Ishikawa (cell line): ENCODE measurements at regions not wholly inside any gene's neighbourhood (a gene's known extent, or its start where the extent isn't known, plus 50 kb on each side); places are given as distances from the start of the nearest gene placed in this dataset.

Source experiments
- CEBPB ChIP-seq: IDR thresholded peaks from 2 replicates; pipeline ENCODE4 v1.6.1; 2012
- CREB1 ChIP-seq: IDR thresholded peaks from 2 replicates; pipeline ENCODE4 v1.6.1; 2012; ENCODE audit warnings: low read depth
- EGR1 ChIP-seq: IDR thresholded peaks from 2 replicates; pipeline ENCODE4 v1.6.1; 2012
- EP300 ChIP-seq: IDR thresholded peaks from 2 replicates; pipeline ENCODE4 v1.6.1; 2012; ENCODE audit warnings: borderline replicate concordance
- FOXM1 ChIP-seq: IDR thresholded peaks from 2 replicates; pipeline ENCODE4 v1.6.1; 2012; ENCODE audit warnings: low read depth, borderline replicate concordance
- NFIC ChIP-seq: IDR thresholded peaks from 2 replicates; pipeline ENCODE4 v1.6.1; 2012
- RAD21 ChIP-seq: IDR thresholded peaks from 2 replicates; pipeline ENCODE4 v1.6.1; 2012; ENCODE audit warnings: low read depth
- TAF1 ChIP-seq: IDR thresholded peaks from 2 replicates; pipeline ENCODE4 v1.6.1; 2012; ENCODE audit warnings: low read depth, mild to moderate bottlenecking
- TCF12 ChIP-seq: IDR thresholded peaks from 2 replicates; pipeline ENCODE4 v1.6.1; 2012; ENCODE audit warnings: low read depth
- TEAD4 ChIP-seq: IDR thresholded peaks from 2 replicates; pipeline ENCODE4 v1.6.1; 2012
- YY1 ChIP-seq: IDR thresholded peaks from 2 replicates; pipeline ENCODE4 v1.6.1; 2012; ENCODE audit warnings: low read depth
- ZBTB7A ChIP-seq: IDR thresholded peaks from 2 replicates; pipeline ENCODE4 v1.6.1; 2012; ENCODE audit warnings: low read depth
- TF ChIP-seq, protein P1 (sequence below): IDR thresholded peaks from 2 replicates; pipeline ENCODE4 v1.6.1; 2012
- TF ChIP-seq, protein P2 (sequence below): IDR thresholded peaks from 2 replicates; pipeline ENCODE4 v1.6.1; 2012; ENCODE audit warnings: low read depth, mild to moderate bottlenecking
- TF ChIP-seq, protein P3 (sequence below): IDR thresholded peaks from 2 replicates; pipeline ENCODE4 v1.6.1; 2012

DNA sequence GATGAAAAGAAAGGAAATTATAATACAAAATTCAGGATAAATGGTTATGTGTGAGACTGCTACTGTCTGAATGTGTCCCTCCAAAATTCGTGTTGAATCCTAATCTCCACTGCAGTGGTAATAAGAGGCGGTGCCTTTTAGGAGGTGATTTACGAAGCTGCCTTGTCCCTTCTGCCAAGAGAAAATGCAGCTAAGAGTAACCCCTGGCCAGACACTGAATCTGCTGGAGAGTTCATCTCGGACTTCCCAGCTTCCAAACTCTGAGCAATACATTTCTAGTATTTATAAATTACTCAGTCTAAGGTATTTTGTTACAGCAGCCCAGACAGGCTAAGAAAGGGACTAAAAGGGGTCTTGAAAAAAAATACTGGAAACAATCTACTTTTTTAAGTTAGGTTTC lies 152.6 kb downstream of the KLF12 start:
- TF ChIP-seq YY1 (no peak), TCF12 (no peak), RAD21 (no peak), CEBPB (no peak), EGR1 (no peak), TEAD4 (no peak)

DNA sequence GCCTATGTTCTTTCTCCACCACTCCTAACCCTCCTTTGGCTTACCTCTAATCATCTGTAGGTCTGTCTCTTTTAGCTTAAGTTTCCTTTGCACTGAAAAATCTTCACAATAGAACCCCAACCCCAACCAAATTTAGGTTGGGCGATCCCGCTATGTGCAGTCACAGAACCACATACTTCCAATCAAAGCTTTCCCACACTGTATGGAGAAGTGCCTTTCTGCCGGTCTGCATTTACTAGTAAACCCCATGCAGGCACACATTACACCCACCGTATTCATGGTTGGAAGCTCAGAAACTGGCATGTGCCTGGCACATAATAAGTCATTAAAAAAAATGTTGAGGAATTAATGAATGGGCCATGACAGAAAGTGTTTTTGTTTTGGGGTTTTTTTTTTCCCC lies 158.4 kb downstream of the KLF12 start:
- no peak for TF ChIP-seq TCF12
- no peak for TF ChIP-seq RAD21
- TF ChIP-seq, protein P1, sequence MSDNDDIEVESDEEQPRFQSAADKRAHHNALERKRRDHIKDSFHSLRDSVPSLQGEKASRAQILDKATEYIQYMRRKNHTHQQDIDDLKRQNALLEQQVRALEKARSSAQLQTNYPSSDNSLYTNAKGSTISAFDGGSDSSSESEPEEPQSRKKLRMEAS, result no peak
- no peak for TF ChIP-seq EGR1
- TF ChIP-seq, protein P2, sequence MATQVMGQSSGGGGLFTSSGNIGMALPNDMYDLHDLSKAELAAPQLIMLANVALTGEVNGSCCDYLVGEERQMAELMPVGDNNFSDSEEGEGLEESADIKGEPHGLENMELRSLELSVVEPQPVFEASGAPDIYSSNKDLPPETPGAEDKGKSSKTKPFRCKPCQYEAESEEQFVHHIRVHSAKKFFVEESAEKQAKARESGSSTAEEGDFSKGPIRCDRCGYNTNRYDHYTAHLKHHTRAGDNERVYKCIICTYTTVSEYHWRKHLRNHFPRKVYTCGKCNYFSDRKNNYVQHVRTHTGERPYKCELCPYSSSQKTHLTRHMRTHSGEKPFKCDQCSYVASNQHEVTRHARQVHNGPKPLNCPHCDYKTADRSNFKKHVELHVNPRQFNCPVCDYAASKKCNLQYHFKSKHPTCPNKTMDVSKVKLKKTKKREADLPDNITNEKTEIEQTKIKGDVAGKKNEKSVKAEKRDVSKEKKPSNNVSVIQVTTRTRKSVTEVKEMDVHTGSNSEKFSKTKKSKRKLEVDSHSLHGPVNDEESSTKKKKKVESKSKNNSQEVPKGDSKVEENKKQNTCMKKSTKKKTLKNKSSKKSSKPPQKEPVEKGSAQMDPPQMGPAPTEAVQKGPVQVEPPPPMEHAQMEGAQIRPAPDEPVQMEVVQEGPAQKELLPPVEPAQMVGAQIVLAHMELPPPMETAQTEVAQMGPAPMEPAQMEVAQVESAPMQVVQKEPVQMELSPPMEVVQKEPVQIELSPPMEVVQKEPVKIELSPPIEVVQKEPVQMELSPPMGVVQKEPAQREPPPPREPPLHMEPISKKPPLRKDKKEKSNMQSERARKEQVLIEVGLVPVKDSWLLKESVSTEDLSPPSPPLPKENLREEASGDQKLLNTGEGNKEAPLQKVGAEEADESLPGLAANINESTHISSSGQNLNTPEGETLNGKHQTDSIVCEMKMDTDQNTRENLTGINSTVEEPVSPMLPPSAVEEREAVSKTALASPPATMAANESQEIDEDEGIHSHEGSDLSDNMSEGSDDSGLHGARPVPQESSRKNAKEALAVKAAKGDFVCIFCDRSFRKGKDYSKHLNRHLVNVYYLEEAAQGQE, result no peak
- TF ChIP-seq TAF1, result no peak
- TF ChIP-seq EP300, result no peak
- TF ChIP-seq TEAD4, result no peak
- no peak for TF ChIP-seq CREB1
- no peak for TF ChIP-seq ZBTB7A
- TF ChIP-seq FOXM1, result no peak
- TF ChIP-seq, protein P3, sequence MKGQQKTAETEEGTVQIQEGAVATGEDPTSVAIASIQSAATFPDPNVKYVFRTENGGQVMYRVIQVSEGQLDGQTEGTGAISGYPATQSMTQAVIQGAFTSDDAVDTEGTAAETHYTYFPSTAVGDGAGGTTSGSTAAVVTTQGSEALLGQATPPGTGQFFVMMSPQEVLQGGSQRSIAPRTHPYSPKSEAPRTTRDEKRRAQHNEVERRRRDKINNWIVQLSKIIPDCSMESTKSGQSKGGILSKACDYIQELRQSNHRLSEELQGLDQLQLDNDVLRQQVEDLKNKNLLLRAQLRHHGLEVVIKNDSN, result no peak
- TF ChIP-seq YY1, result no peak
- TF ChIP-seq NFIC, result no peak
- no peak for TF ChIP-seq CEBPB

DNA sequence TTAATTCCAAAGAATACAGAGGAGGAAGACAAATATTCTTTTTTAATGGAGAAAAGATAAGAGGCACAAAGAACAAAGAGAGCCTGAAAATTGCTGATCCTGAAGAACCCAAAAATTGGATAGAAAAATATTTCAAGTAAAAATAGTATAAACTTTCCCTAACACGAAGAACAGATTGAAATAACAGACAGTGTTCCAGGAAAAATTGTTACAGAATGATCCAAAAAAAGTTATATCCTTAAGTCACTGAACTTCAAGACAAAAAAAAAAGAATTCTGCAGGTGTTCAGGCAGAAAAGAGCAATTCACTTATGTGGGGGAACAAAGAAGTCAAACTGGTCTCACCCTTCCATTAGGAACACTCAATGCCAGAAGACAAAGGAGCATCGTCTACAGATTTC lies 160.2 kb downstream of the KLF12 start:
- TF ChIP-seq FOXM1 (no peak), NFIC (no peak), CEBPB (no peak), YY1 (no peak)

DNA sequence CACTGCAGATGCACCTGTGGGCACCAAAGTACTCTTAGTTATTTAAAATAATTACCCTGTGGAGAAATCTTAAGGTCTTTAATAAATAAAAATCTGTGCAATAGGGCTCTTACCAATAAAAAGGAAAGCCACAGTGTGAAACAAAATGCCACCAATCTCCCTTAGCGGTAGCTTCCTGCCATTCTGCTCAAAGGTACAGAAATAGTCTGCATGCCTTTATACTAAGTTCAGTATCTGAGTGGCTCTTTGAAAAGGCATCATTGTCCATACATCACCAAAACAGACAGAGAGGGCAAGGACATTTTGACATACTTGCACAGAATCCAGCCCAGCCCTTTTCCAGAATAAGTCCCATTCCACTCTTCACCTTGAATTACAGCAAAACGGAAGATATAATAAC lies 161.0 kb downstream of the KLF12 start:
- no peak for TF ChIP-seq YY1
- no peak for TF ChIP-seq NFIC
- TF ChIP-seq CREB1, result no peak
- no peak for TF ChIP-seq TCF12
- no peak for TF ChIP-seq ZBTB7A
- TF ChIP-seq, protein P3, result no peak
- TF ChIP-seq FOXM1, result no peak
- TF ChIP-seq RAD21, result no peak
- TF ChIP-seq EGR1, result no peak
- no peak for TF ChIP-seq CEBPB
- TF ChIP-seq, protein P1, result no peak
- TF ChIP-seq, protein P2, result no peak
- no peak for TF ChIP-seq TEAD4
- TF ChIP-seq EP300, result no peak

DNA sequence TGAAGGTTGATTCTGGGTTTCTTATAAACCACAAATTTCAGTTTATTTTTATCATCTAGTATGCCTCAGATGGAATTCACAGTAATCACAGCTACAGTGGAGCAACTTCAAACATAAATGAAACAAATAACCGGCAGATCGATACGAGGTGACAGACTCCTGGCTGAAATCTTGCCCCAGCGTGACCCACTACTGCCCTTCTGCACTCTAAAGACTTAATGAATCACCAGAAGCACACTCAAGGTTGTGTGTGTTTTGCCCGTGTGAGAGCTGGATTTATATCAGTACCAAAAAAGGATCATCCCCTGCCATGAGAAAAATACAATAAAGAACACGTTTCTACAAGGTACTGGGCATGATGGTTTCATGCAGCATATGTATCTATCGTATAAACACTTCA lies 161.7 kb downstream of the KLF12 start:
- no peak for TF ChIP-seq TCF12
- TF ChIP-seq TAF1, result no peak
- TF ChIP-seq YY1, result no peak

DNA sequence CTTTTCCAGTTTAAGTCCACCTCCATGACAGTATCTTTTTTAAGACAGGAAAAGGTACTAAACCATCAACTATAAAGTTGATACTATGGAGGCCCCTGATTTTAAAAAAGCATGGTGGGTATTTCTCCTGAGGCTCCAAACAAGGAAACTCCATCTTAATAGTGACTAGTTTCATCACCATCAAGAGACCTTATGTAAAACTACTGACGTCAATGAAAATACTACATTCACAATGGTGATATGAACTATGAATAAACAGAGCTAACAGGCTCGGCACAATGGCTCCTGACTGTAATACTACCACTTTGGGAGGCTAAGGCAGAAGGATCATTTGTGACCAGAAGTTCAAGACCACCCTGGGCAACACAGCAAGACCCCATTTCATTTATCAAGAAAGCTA lies 162.7 kb downstream of the KLF12 start:
- TF ChIP-seq, protein P1, result no peak
- TF ChIP-seq YY1 (no peak), EGR1 (no peak), NFIC (no peak), TEAD4 (no peak), RAD21 (no peak), EP300 (no peak), FOXM1 (no peak), TCF12 (no peak), ZBTB7A (no peak), CEBPB (no peak), TAF1 (no peak), CREB1 (no peak)
- TF ChIP-seq, protein P2, result no peak
- TF ChIP-seq, protein P3, result no peak
